ENCODE measurements at regions not wholly inside any gene's neighbourhood (a gene's known extent, or its start where the extent isn't known, plus 50 kb on each side); places are given as distances from the start of the nearest gene placed in this dataset.

- intact Hi-C loops (cut with micrococcal nuclease), result no loop called here
These were observed 96.9 kb upstream of the RTL6 start for GRCh38 chr22:44594951-44595350.

GRCh38 chr22:44592824-44593148 lies 94.8 kb upstream of the RTL6 start:
- intact Hi-C loops (cut with micrococcal nuclease), result no loop called here

- intact Hi-C loops (cut with micrococcal nuclease), result no loop called here
These were observed 94.2 kb upstream of the RTL6 start for GRCh38 chr22:44592126-44592823.

- intact Hi-C loops (cut with micrococcal nuclease), result no loop called here
These were observed 93.2 kb upstream of the RTL6 start for GRCh38 chr22:44591146-44591790.

GRCh38 chr22:44590291-44590690 lies 92.3 kb upstream of the RTL6 start:
- intact Hi-C loops (cut with micrococcal nuclease), result no loop called here

- intact Hi-C loops (cut with micrococcal nuclease), result no loop called here
These were observed 91.8 kb upstream of the RTL6 start for GRCh38 chr22:44589831-44590230.

GRCh38 chr22:44588348-44588747 lies 90.3 kb upstream of the RTL6 start:
- intact Hi-C loops (cut with micrococcal nuclease), result no loop called here

GRCh38 chr22:44587737-44588310 lies 89.8 kb upstream of the RTL6 start:
- intact Hi-C loops (cut with micrococcal nuclease), result no loop called here

GRCh38 chr22:44586999-44587736 lies 89.1 kb upstream of the RTL6 start:
- intact Hi-C loops (cut with micrococcal nuclease), result no loop called here

- intact Hi-C loops (cut with micrococcal nuclease), result no loop called here
These were observed 88.4 kb upstream of the RTL6 start for GRCh38 chr22:44586351-44586990.

GRCh38 chr22:44585559-44586350 lies 87.7 kb upstream of the RTL6 start:
- intact Hi-C loops (cut with micrococcal nuclease), result no loop called here

- intact Hi-C loops (cut with micrococcal nuclease), result no loop called here
These were observed 86.3 kb upstream of the RTL6 start for GRCh38 chr22:44584256-44584902.

- intact Hi-C loops (cut with micrococcal nuclease), result no loop called here
These were observed 85.8 kb upstream of the RTL6 start for GRCh38 chr22:44583854-44584253.

- intact Hi-C loops (cut with micrococcal nuclease), result no loop called here
These were observed 85.2 kb upstream of the RTL6 start for GRCh38 chr22:44583061-44583760.

GRCh38 chr22:44582016-44582415 lies 84.0 kb upstream of the RTL6 start:
- intact Hi-C loops (cut with micrococcal nuclease), result no loop called here

- intact Hi-C loops (cut with micrococcal nuclease), result no loop called here
These were observed 83.0 kb upstream of the RTL6 start for GRCh38 chr22:44581096-44581435.

GRCh38 chr22:44580176-44581095 lies 82.4 kb upstream of the RTL6 start:
- intact Hi-C loops (cut with micrococcal nuclease), result no loop called here

GRCh38 chr22:44578516-44579230 lies 80.6 kb upstream of the RTL6 start:
- intact Hi-C loops (cut with micrococcal nuclease), result no loop called here
